ENCODE measurements at regions not wholly inside any gene's neighbourhood (a gene's known extent, or its start where the extent isn't known, plus 50 kb on each side); places are given as distances from the start of the nearest gene placed in this dataset.
"Not testable (repeated sequence)": the region's sequence is repeated elsewhere in the genome, so short reads cannot be mapped to it uniquely, and the experiment has no call there.

- DNase-seq, result no peak
These were observed 199.5 kb upstream of the B3GAT1 start for GRCh38 chr11:134611537-134611936.

GRCh38 chr11:134610116-134610910, 198.3 kb upstream of the B3GAT1 start:
- no peak for DNase-seq

- DNase-seq, result no peak
These were observed 197.5 kb upstream of the B3GAT1 start for GRCh38 chr11:134609361-134610115.

GRCh38 chr11:134607963-134608750, 196.1 kb upstream of the B3GAT1 start:
- DNase-seq, result no peak

- DNase-seq, result no peak
These were observed 194.2 kb upstream of the B3GAT1 start for GRCh38 chr11:134606251-134606650.

- DNase-seq, result no peak
These were observed 192.8 kb upstream of the B3GAT1 start for GRCh38 chr11:134604886-134605285.

- DNase-seq, result no peak
These were observed 187.3 kb upstream of the B3GAT1 start for GRCh38 chr11:134599299-134599771.

GRCh38 chr11:134598368-134598767, 186.3 kb upstream of the B3GAT1 start:
- no peak for DNase-seq

- DNase-seq, result no peak
These were observed 185.4 kb upstream of the B3GAT1 start for GRCh38 chr11:134597452-134597851.

GRCh38 chr11:134596404-134596803, 184.4 kb upstream of the B3GAT1 start:
- no peak for DNase-seq

GRCh38 chr11:134592391-134592990, 180.4 kb upstream of the B3GAT1 start:
- DNase-seq, result peak; percentile 36

- DNase-seq, result no peak
These were observed 179.3 kb upstream of the B3GAT1 start for GRCh38 chr11:134591338-134591737.

- DNase-seq, result no peak
These were observed 177.1 kb upstream of the B3GAT1 start for GRCh38 chr11:134589129-134589528.

- DNase-seq, result not testable (repeated sequence)
These were observed 176.5 kb upstream of the B3GAT1 start for GRCh38 chr11:134588460-134589110.

- DNase-seq, result no peak
These were observed 175.3 kb upstream of the B3GAT1 start for GRCh38 chr11:134587345-134587744.

- DNase-seq, result no peak
These were observed 174.7 kb upstream of the B3GAT1 start for GRCh38 chr11:134586726-134587125.

- DNase-seq, result no peak
These were observed 173.9 kb upstream of the B3GAT1 start for GRCh38 chr11:134585666-134586610.

- no peak for DNase-seq
These were observed 172.8 kb upstream of the B3GAT1 start for GRCh38 chr11:134584706-134585445.

- DNase-seq, result no peak
These were observed 172.0 kb upstream of the B3GAT1 start for GRCh38 chr11:134584001-134584561.

GRCh38 chr11:134583397-134583990, 171.5 kb upstream of the B3GAT1 start:
- no peak for DNase-seq
